K562 (cell line): ENCODE measurements at regions not wholly inside any gene's neighbourhood (a gene's known extent, or its start where the extent isn't known, plus 50 kb on each side); places are given as distances from the start of the nearest gene placed in this dataset.

Source experiments
- CBFA2T2 ChIP-seq: fragments of 450-650 bp; conservative IDR thresholded peaks from 2 replicates; pipeline ENCODE4 v1.6.1; 2017; ENCODE audit warnings: mild to moderate bottlenecking
- CEBPG ChIP-seq, 3 experiments: fragments of 200-800 bp in 1 of 3; sonication (Bioruptor generic) in 1 of 3; sonication (generic) in 1 of 3; formaldehyde crosslinking in 1 of 3; IDR thresholded peaks in 2 of 3; conservative IDR thresholded peaks in 1 of 3; 2 replicates each; pipeline versions ENCODE4 v1.6.1 to v1.8.0; 2016 to 2022; ENCODE audit warnings: missing compliant biosample characterization in 2 of 3, missing genetic modification characterization in 2 of 3, mild to moderate bottlenecking in 1 of 3, missing genetic modification reagents in 1 of 3
- CUX1 ChIP-seq: fragments of 200-800 bp; sonication (Bioruptor generic); IDR thresholded peaks from 2 replicates; pipeline ENCODE4 v1.6.1; 2016; ENCODE audit warnings: missing genetic modification characterization, missing compliant biosample characterization
- EP300 ChIP-seq: IDR thresholded peaks from 2 replicates; pipeline ENCODE4 v1.6.1; 2012; ENCODE audit warnings: low read length, improper control_type of control experiment
- FIP1L1 ChIP-seq: fragments of 200-400 bp; formaldehyde crosslinking; IDR thresholded peaks from 2 replicates; pipeline ENCODE4 v1.6.1; 2018; ENCODE audit warnings: mild to moderate bottlenecking, low read depth, low read length; ENCODE audit not compliant: poor library complexity, severe bottlenecking
- HDAC2 ChIP-seq: fragments of 450-650 bp; IDR thresholded peaks from 2 replicates; pipeline ENCODE4 v1.6.1; 2016; ENCODE audit warnings: mild to moderate bottlenecking
- HDAC8 ChIP-seq: fragments of 450-650 bp; IDR thresholded peaks from 2 replicates; pipeline ENCODE4 v1.6.1; 2016; ENCODE audit warnings: mild to moderate bottlenecking, missing genetic modification characterization, moderate library complexity, missing compliant biosample characterization
- KDM2B ChIP-seq: fragments of 250-450 bp; sonication (Bioruptor Pico); IDR thresholded peaks from 2 replicates; pipeline ENCODE4 v1.8.0; 2021; ENCODE audit warnings: mild to moderate bottlenecking, moderate library complexity
- MAFG ChIP-seq: fragments of 450-650 bp; conservative IDR thresholded peaks from 2 replicates; pipeline ENCODE4 v1.6.1; 2016; ENCODE audit warnings: missing genetic modification characterization, missing compliant biosample characterization
- NONO ChIP-seq, 2 experiments: fragments of 200-400 bp in 1 of 2; fragments of 450-650 bp in 1 of 2; formaldehyde crosslinking in 1 of 2; IDR thresholded peaks; 2 replicates each; pipeline ENCODE4 v1.6.1; 2017; ENCODE audit warnings: low read depth in 2 of 2, mild to moderate bottlenecking in 2 of 2, moderate library complexity in 2 of 2, low read length in 1 of 2
- NRF1 ChIP-seq, 2 experiments: fragments of 450-650 bp; IDR thresholded peaks in 1 of 2; conservative IDR thresholded peaks in 1 of 2; 2 replicates each; pipeline ENCODE4 v1.6.1; 2014; ENCODE audit warnings: mild to moderate bottlenecking in 2 of 2
- PATZ1 ChIP-seq: fragments of 250-450 bp; sonication (Bioruptor Pico); IDR thresholded peaks from 2 replicates; pipeline ENCODE4 v1.5.0; 2020; ENCODE audit warnings: mild to moderate bottlenecking, borderline replicate concordance
- SMARCA4 ChIP-seq: fragments of 450-650 bp; IDR thresholded peaks from 2 replicates; pipeline ENCODE4 v1.6.1; 2016
- SREBF1 ChIP-seq: fragments of 150-350 bp; IDR thresholded peaks from 2 replicates; pipeline ENCODE4 v1.6.1; 2014; ENCODE audit warnings: antibody characterized with exemption, low read depth, low read length, borderline replicate concordance
- ZNF253 ChIP-seq: fragments of 250-450 bp; sonication (Bioruptor Pico); conservative IDR thresholded peaks from 2 replicates; pipeline ENCODE4 v1.6.1; 2021; ENCODE audit warnings: mild to moderate bottlenecking
- ZNF717 ChIP-seq: fragments of 250-450 bp; sonication (Bioruptor Pico); IDR thresholded peaks from 2 replicates; pipeline ENCODE4 v1.5.0; 2021
- ZNF740 ChIP-seq, 3 experiments: fragments of 200-800 bp in 1 of 3; sonication (Bioruptor generic) in 1 of 3; sonication (generic) in 1 of 3; formaldehyde crosslinking in 1 of 3; IDR thresholded peaks; 2 replicates each; pipeline versions ENCODE4 v1.6.1 to v1.8.0; 2016 to 2022; ENCODE audit warnings: mild to moderate bottlenecking in 2 of 3, missing compliant biosample characterization in 2 of 3, missing genetic modification characterization in 2 of 3, missing genetic modification reagents in 1 of 3
- ZNF79 ChIP-seq: fragments of 250-450 bp; sonication (Bioruptor Pico); IDR thresholded peaks from 2 replicates; pipeline ENCODE4 v1.4.0; 2020; ENCODE audit warnings: low read depth, mild to moderate bottlenecking, moderate library complexity
- ZNF830 ChIP-seq: fragments of 250-450 bp; sonication (Bioruptor Pico); IDR thresholded peaks from 2 replicates; pipeline ENCODE4 v1.5.0; 2021; ENCODE audit warnings: mild to moderate bottlenecking

DNA sequence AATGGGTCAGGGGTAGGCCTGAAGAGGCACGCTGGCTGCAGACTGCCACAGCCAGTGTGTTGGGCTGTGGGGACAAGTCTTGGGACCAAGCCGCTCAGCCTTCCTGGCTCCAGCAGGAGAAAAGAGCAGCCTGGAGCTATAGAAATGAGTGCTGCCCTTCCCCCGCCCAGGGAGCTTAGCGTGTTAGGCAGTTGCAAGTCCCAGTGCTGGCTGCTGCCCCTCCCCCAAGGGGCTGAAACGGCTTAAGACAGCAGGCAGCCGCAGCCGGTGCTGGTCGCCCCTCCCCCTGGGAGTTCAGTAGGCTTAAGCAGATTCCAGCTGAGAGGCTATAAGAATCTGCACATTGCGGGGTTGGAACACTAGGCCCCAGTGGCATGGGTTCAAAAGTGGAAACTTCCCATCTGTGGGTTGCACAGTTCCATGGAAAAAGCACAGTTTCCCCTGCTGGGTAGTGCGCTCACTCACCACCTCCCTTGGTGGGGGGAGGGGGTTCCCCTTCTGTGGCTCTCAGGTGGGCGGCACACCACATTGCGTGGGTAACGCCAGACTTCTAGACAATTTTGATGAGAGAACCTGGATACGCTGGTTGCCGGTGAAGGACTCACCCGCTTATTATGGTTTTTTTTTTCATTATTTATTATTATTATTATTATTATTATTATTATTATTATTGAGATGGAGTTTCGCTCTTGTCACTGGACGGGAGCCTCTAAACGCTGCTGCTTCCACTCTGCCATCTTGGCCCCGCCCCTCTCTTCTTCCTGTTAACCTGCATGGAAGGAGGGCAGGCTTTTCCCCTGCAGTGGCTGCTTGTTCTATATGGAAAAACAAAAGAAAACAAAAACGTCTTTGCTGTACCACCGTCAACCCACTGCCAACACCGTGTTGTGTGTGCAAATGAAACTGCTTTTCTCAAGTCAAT, 151.1 kb downstream of the CXCL12 start (continued):
- TF ChIP-seq FIP1L1 (no peak), PATZ1 (CRISPR knock-in tag) (no peak), HDAC8 (tag) (no peak), CEBPG (CRISPR knock-in tag; IDR thresholded peaks at IDR 0.05) (no peak), CEBPG (tag; conservative IDR thresholded peaks at IDR 0.05 in 1 of 2, IDR thresholded peaks at IDR 0.05 in 1 of 2) (no peak), SREBF1 (no peak), MAFG (tag) (no peak), HDAC2 (no peak), ZNF740 (CRISPR knock-in tag; IDR thresholded peaks at IDR 0.05) (no peak), ZNF740 (tag; IDR thresholded peaks at IDR 0.05) (no peak), EP300 (peak; percentile 58), NONO (IDR thresholded peaks at IDR 0.05; ENCODE audit: low read depth in 2 of 2, low read length in 1 of 2) (no peak), ZNF830 (CRISPR knock-in tag) (no peak), SMARCA4 (peak; percentile 37; the same call in 1 of the 2 replicates), ZNF253 (CRISPR knock-in tag) (no peak), KDM2B (CRISPR knock-in tag) (no peak), ZNF717 (CRISPR knock-in tag) (no peak), CUX1 (CRISPR knock-in tag) (no peak), NRF1 (conservative IDR thresholded peaks at IDR 0.05 in 1 of 2, IDR thresholded peaks at IDR 0.05 in 1 of 2) (peak in 1 of 2 experiments; percentile 34; a peak in 1 of 4 replicates), CBFA2T2 (0 out of 2 replicates have a peak, but pooled peaks have one; percentile 14), ZNF79 (no peak)
